Nephron progenitor cell (in vitro differentiated cells): ENCODE measurements at regions not wholly inside any gene's neighbourhood (a gene's known extent, or its start where the extent isn't known, plus 50 kb on each side); places are given as distances from the start of the nearest gene placed in this dataset.

Experiments used
- DNase-seq: peaks from one replicate; pipeline ENCODE4 v3.0.0; 2021
- H3K27ac Mint-ChIP-seq: 2 replicates; pipeline ENCODE4 v1.8.0; 2021; ENCODE audit warnings: mild to moderate bottlenecking, moderate library complexity, mixed read lengths
- H3K27me3 Mint-ChIP-seq: 2 replicates; pipeline ENCODE4 v1.8.0; 2021; ENCODE audit warnings: mild to moderate bottlenecking, low read depth, mixed read lengths; ENCODE audit not compliant: poor library complexity
- H3K36me3 Mint-ChIP-seq: 2 replicates; pipeline ENCODE4 v1.8.0; 2021; ENCODE audit warnings: low read depth, mixed read lengths
- H3K4me1 Mint-ChIP-seq: 2 replicates; pipeline ENCODE4 v1.8.0; 2021; ENCODE audit warnings: mixed read lengths
- H3K4me3 Mint-ChIP-seq: 2 replicates; pipeline ENCODE4 v1.8.0; 2021; ENCODE audit warnings: mild to moderate bottlenecking, moderate library complexity, mixed read lengths
- H3K9me3 Mint-ChIP-seq: 2 replicates; pipeline ENCODE4 v1.8.0; 2021; ENCODE audit warnings: mild to moderate bottlenecking, moderate library complexity, mixed read lengths
- TF ChIP-seq, protein P1 (sequence below): fragments of 200-600 bp; sonication (generic); IDR thresholded peaks from 2 replicates; pipeline ENCODE4 v1.5.0; 2021; ENCODE audit warnings: antibody characterized with exemption

GRCh38 chr9:1115370-1115769 lies 65.2 kb downstream of the DMRT2 start:
- peaks cover 3% of the 10 kb centered on the region for H3K27me3 Mint-ChIP-seq
- no peaks in the 10 kb centered on the region for H3K36me3 Mint-ChIP-seq
- H3K9me3 Mint-ChIP-seq: peaks cover 35% of the 10 kb centered on the region
- H3K4me1 Mint-ChIP-seq: no peaks in the 10 kb centered on the region
- TF ChIP-seq, protein P1, sequence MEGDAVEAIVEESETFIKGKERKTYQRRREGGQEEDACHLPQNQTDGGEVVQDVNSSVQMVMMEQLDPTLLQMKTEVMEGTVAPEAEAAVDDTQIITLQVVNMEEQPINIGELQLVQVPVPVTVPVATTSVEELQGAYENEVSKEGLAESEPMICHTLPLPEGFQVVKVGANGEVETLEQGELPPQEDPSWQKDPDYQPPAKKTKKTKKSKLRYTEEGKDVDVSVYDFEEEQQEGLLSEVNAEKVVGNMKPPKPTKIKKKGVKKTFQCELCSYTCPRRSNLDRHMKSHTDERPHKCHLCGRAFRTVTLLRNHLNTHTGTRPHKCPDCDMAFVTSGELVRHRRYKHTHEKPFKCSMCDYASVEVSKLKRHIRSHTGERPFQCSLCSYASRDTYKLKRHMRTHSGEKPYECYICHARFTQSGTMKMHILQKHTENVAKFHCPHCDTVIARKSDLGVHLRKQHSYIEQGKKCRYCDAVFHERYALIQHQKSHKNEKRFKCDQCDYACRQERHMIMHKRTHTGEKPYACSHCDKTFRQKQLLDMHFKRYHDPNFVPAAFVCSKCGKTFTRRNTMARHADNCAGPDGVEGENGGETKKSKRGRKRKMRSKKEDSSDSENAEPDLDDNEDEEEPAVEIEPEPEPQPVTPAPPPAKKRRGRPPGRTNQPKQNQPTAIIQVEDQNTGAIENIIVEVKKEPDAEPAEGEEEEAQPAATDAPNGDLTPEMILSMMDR: no peak
- H3K27ac Mint-ChIP-seq: no peak overlapping the region
- DNase-seq: no peak
- no peak overlapping the region for H3K4me3 Mint-ChIP-seq

DNA sequence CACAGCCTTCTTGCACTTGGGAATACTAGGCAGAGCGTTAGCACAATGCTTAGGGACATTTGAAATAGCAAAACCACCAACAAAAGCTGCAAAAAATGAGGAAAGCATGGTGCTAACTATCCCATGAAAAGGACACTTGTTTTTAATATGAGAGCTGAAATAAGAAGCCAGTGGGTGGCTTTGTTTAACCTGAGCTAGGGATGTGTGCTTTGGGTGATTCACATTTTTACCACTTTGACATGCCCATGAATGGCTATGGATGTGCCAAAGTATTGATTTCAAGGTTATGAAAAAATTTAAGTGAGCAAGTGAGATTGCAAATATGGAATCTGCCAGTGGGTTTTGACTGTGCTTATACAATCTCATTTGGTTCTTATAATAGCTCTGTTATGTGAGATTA lies 67.3 kb downstream of the DMRT2 start:
- no peak for DNase-seq
- H3K27me3 Mint-ChIP-seq: peaks cover 3% of the 10 kb centered on the region
- H3K27ac Mint-ChIP-seq: no peak overlapping the region
- no peaks in the 10 kb centered on the region for H3K4me1 Mint-ChIP-seq
- no peak overlapping the region for H3K4me3 Mint-ChIP-seq
- peaks cover 31% of the 10 kb centered on the region for H3K9me3 Mint-ChIP-seq
- H3K36me3 Mint-ChIP-seq: no peaks in the 10 kb centered on the region
- TF ChIP-seq, protein P1: no peak

DNA sequence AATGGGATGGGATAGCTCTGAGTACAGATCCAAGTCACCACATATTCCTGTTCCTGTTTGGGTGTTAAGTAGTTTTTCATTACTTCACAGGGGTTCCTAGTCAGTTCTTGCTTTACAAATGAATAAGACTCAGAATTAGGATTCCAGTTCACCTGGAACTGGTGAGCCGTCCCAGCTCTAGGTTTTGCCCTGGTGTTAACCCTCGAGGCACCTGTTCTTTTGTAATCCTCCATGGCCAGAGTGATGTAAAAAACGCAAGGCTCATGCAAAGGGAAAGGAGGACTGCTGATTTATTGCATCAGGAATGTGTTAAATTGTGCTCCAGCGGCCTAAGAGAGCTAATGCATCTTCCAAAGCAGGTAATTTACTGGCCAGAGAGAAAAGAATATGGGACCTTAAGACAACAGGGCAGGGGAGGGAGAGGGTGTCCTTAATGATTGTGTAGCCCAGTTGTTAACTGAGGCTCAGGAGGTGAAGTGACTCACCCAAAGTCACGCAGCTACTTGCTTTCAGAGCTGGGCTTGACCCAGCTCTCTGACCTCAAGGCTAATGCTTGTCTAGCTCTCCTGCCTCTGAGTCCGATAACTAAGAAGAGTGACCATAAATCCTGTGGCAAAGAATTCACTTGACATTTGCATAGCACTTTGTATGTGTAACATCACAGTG lies 70.5 kb downstream of the DMRT2 start:
- Mint-ChIP-seq H3K4me1 (no peaks in the 10 kb centered on the region), H3K27ac (no peak overlapping the region), H3K36me3 (no peaks in the 10 kb centered on the region), H3K4me3 (no peak overlapping the region), H3K9me3 (peaks cover 21% of the 10 kb centered on the region), H3K27me3 (peaks cover 3% of the 10 kb centered on the region)
- TF ChIP-seq, protein P1: no peak
- DNase-seq: no peak

DNA sequence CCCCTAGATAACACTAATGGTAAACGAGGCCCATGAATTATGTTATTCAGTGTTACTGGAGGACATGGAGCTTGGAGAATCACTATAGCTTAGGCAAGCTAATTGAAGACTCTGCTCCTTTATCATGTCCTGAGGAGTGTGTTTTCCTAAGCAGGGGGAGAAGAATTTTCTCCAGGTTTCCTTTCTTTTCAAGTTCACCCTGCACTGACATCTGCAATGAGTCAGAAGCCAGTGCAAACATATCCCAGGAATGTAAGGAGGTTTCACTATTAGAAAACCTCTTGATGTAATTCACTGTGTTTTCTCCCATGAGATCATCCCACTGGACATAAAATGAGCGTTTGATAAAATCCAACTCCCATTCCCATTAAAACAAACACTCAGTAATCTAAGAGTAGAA lies 75.6 kb downstream of the DMRT2 start:
- no peak for DNase-seq
- H3K27ac Mint-ChIP-seq: no peak overlapping the region
- H3K27me3 Mint-ChIP-seq: no peaks in the 10 kb centered on the region
- TF ChIP-seq, protein P1: no peak
- H3K36me3 Mint-ChIP-seq: no peaks in the 10 kb centered on the region
- H3K4me3 Mint-ChIP-seq: no peak overlapping the region
- H3K9me3 Mint-ChIP-seq: peaks cover 22% of the 10 kb centered on the region
- H3K4me1 Mint-ChIP-seq: no peaks in the 10 kb centered on the region

GRCh38 chr9:1128046-1128445 lies 77.9 kb downstream of the DMRT2 start:
- Mint-ChIP-seq H3K4me3 (no peak overlapping the region), H3K4me1 (no peaks in the 10 kb centered on the region), H3K9me3 (peaks cover 32% of the 10 kb centered on the region), H3K36me3 (no peaks in the 10 kb centered on the region), H3K27ac (no peak overlapping the region), H3K27me3 (no peaks in the 10 kb centered on the region)
- DNase-seq: no peak
- TF ChIP-seq, protein P1: no peak

GRCh38 chr9:1129382-1129781 lies 79.2 kb downstream of the DMRT2 start:
- DNase-seq: no peak
- H3K27me3 Mint-ChIP-seq: no peaks in the 10 kb centered on the region
- H3K4me3 Mint-ChIP-seq: no peak overlapping the region
- TF ChIP-seq, protein P1: no peak
- no peaks in the 10 kb centered on the region for H3K36me3 Mint-ChIP-seq
- no peak overlapping the region for H3K27ac Mint-ChIP-seq
- H3K4me1 Mint-ChIP-seq: no peaks in the 10 kb centered on the region
- H3K9me3 Mint-ChIP-seq: peaks cover 26% of the 10 kb centered on the region
